ENCODE measurements at regions not wholly inside any gene's neighbourhood (a gene's known extent, or its start where the extent isn't known, plus 50 kb on each side); places are given as distances from the start of the nearest gene placed in this dataset.

DNA sequence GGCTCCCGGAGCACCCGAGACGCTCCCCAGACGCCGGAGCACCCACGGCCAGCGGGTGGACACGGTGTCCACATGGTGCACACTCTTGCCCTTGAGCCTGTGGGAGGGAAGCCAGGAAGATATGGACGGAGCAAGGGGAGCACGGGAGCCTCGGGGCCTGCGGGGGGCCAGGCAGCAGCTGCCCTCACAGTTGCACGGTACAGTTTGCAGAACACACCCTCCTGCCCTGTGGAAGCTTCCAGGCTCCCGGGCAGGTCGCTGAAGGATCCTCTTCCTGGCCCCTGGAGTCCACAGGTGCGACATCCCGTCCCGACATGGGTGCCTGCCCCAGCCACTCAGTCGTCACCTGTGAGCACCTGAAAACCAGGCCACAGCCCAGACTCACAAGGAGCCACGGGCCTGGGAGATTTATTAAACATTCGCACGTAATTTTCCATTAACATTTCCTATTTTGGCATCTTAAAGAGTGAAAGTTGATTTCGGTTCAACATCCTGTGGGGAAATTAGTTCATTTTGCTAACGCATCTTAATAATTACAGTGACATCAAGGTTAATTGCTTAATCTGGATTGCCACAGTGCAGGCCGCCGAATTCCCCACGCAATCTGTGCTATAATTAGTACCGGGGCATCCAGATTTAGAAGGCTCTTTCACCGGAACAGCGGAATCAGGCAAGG is 253.3 kb downstream of the BRD1 start:
- H3K4me2 ChIP-seq (ENCODE audit: insufficient read depth, low read length, poor library complexity, severe bottlenecking), result no peak overlapping the region

DNA sequence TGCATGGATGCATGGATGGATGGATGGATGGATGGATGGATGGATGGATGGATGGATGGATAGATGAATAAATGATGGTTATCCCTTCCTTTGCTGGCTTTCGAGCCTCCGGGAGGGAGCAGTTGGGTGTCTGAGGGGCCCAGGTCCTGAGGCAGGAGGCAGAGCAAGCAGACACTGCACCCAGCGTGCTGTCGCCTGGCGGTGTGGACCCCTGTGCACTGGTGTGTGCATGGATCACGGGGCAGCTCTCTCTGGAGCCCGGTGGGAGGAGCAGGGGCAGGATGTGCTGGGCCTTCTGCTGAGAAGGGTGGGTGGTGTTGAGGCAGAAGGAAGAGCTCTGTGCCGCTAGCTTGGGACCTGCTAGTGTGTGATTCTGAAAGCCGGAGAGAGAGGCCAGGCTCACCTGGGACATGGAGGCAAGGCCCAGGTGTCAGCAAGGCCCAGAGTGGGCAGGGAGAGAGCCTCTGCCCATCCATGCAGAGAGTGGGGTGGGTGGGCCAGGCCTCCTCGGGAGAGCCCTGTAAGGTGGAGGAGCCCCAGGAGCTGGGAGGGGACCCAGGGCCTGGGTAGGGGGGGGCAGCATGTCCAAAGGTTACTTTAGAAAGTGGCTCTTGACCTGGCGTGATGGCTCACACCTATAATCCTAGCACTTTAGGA is 254.4 kb downstream of the BRD1 start:
- no peak overlapping the region for H3K4me2 ChIP-seq (ENCODE audit: insufficient read depth, low read length, poor library complexity, severe bottlenecking)
- no peaks in the 10 kb centered on the region for H3K9me3 ChIP-seq (replicated peaks in 1 of 2; ENCODE audit: control insufficient read depth in 2 of 2, insufficient read depth in 1 of 2, low read depth in 1 of 2, low read length in 2 of 2)
- H2AK5ac ChIP-seq (ENCODE audit: low read depth, low read length), result no peak overlapping the region
- no peak overlapping the region for H3K9ac ChIP-seq (ENCODE audit: low read depth, low read length, poor library complexity)
- H2BK12ac ChIP-seq (ENCODE audit: low read length), result no peak overlapping the region
- peak overlapping the region in 1 of 2 donors; percentile 22 for H3K4me3 ChIP-seq (ENCODE audit: low read length in 2 of 2)
- H4K91ac ChIP-seq (ENCODE audit: low read depth, low read length, poor library complexity), result no peak overlapping the region
- H2AFZ ChIP-seq (ENCODE audit: low read length), result no peak overlapping the region
- H3K4me1 ChIP-seq (ENCODE audit: control insufficient read depth in 2 of 2, insufficient read depth in 1 of 2, low read depth in 1 of 2, low read length in 2 of 2), result no peaks in the 10 kb centered on the region
- no peak overlapping the region for H4K8ac ChIP-seq (ENCODE audit: low read depth, low read length)
- no peak overlapping the region for H3K4ac ChIP-seq (ENCODE audit: low read length)
- DNase-seq (ENCODE audit: low spot score), result no peak
- no peaks in the 10 kb centered on the region for H3K79me1 ChIP-seq (ENCODE audit: low read depth, low read length)
- H3K36me3 ChIP-seq (replicated peaks in 1 of 2; ENCODE audit: control insufficient read depth in 2 of 2, insufficient read depth in 2 of 2, low read length in 2 of 2), result no peaks in the 10 kb centered on the region
- H2BK5ac ChIP-seq (ENCODE audit: low read length), result no peak overlapping the region
- H3K23ac ChIP-seq (ENCODE audit: low read depth, low read length, poor library complexity), result no peak overlapping the region
- WGBS, 2 donors (ENCODE audit: extremely low coverage in 2 of 2, insufficient read length in 2 of 2, insufficient replicate concordance in 1 of 2), result no CpG with 5 or more reads among the region's 11 CpGs
- peak overlapping the region; percentile 79 for H3K14ac ChIP-seq (ENCODE audit: low read length)
- H3K27me3 ChIP-seq (ENCODE audit: control insufficient read depth in 3 of 3, insufficient read depth in 3 of 3, low read depth in 1 of 3, low read length in 3 of 3), result peaks cover 0 to 2% (median 0%) of the 10 kb centered on the region in 3 experiments
- H3K27ac ChIP-seq (replicated peaks; ENCODE audit: low read length), result no peak overlapping the region
- no peak overlapping the region for H2BK15ac ChIP-seq (ENCODE audit: low read length)
- H2BK120ac ChIP-seq (ENCODE audit: low read depth, low read length), result no peak overlapping the region
- H3K18ac ChIP-seq (ENCODE audit: low read length), result no peak overlapping the region

More for the DNA sequence above, 253.3 kb downstream of the BRD1 start:
- Histone ChIP-seq H2BK5ac (ENCODE audit: low read length) (no peak overlapping the region), H3K9me3 (replicated peaks in 1 of 2; ENCODE audit: control insufficient read depth in 2 of 2, insufficient read depth in 1 of 2, low read depth in 1 of 2, low read length in 2 of 2) (no peaks in the 10 kb centered on the region), H3K4me3 (ENCODE audit: low read length in 2 of 2) (no peak overlapping the region), H3K4me1 (ENCODE audit: control insufficient read depth in 2 of 2, insufficient read depth in 1 of 2, low read depth in 1 of 2, low read length in 2 of 2) (no peaks in the 10 kb centered on the region), H3K36me3 (replicated peaks in 1 of 2; ENCODE audit: control insufficient read depth in 2 of 2, insufficient read depth in 2 of 2, low read length in 2 of 2) (no peaks in the 10 kb centered on the region), H3K79me1 (ENCODE audit: low read depth, low read length) (no peaks in the 10 kb centered on the region), H2AK5ac (ENCODE audit: low read depth, low read length) (no peak overlapping the region), H4K8ac (ENCODE audit: low read depth, low read length) (no peak overlapping the region), H2BK15ac (ENCODE audit: low read length) (no peak overlapping the region), H3K23ac (ENCODE audit: low read depth, low read length, poor library complexity) (no peak overlapping the region), H3K9ac (ENCODE audit: low read depth, low read length, poor library complexity) (peak overlapping the region; percentile 39), H3K4ac (ENCODE audit: low read length) (no peak overlapping the region), H3K27me3 (ENCODE audit: control insufficient read depth in 3 of 3, insufficient read depth in 3 of 3, low read depth in 1 of 3, low read length in 3 of 3) (no peaks in the 10 kb centered on the region), H2BK120ac (ENCODE audit: low read depth, low read length) (no peak overlapping the region), H3K14ac (ENCODE audit: low read length) (no peak overlapping the region), H4K91ac (ENCODE audit: low read depth, low read length, poor library complexity) (no peak overlapping the region), H2BK12ac (ENCODE audit: low read length) (no peak overlapping the region), H2AFZ (ENCODE audit: low read length) (no peak overlapping the region), H3K18ac (ENCODE audit: low read length) (no peak overlapping the region), H3K27ac (replicated peaks; ENCODE audit: low read length) (no peak overlapping the region)
- DNase-seq (ENCODE audit: low spot score), result no peak
- no CpG with 5 or more reads among the region's 30 CpGs for WGBS, 2 donors (ENCODE audit: extremely low coverage in 2 of 2, insufficient read length in 2 of 2, insufficient replicate concordance in 1 of 2)

- Histone ChIP-seq H2AK5ac (ENCODE audit: low read depth, low read length) (no peak overlapping the region), H2BK120ac (ENCODE audit: low read depth, low read length) (no peak overlapping the region), H3K36me3 (replicated peaks in 1 of 2; ENCODE audit: control insufficient read depth in 2 of 2, insufficient read depth in 2 of 2, low read length in 2 of 2) (no peaks in the 10 kb centered on the region), H3K23ac (ENCODE audit: low read depth, low read length, poor library complexity) (no peak overlapping the region), H3K4me2 (ENCODE audit: insufficient read depth, low read length, poor library complexity, severe bottlenecking) (no peak overlapping the region), H2BK12ac (ENCODE audit: low read length) (no peak overlapping the region), H3K18ac (ENCODE audit: low read length) (no peak overlapping the region), H2AFZ (ENCODE audit: low read length) (no peak overlapping the region), H2BK15ac (ENCODE audit: low read length) (no peak overlapping the region), H3K27ac (replicated peaks; ENCODE audit: low read length) (no peak overlapping the region), H3K4me3 (ENCODE audit: low read length in 2 of 2) (no peak overlapping the region), H4K8ac (ENCODE audit: low read depth, low read length) (no peak overlapping the region), H3K9ac (ENCODE audit: low read depth, low read length, poor library complexity) (no peak overlapping the region), H3K4ac (ENCODE audit: low read length) (no peak overlapping the region), H4K91ac (ENCODE audit: low read depth, low read length, poor library complexity) (no peak overlapping the region), H3K4me1 (ENCODE audit: control insufficient read depth in 2 of 2, insufficient read depth in 1 of 2, low read depth in 1 of 2, low read length in 2 of 2) (peaks cover 0 to 3% of the 10 kb centered on the region in 2 donors), H3K27me3 (ENCODE audit: control insufficient read depth in 3 of 3, insufficient read depth in 3 of 3, low read depth in 1 of 3, low read length in 3 of 3) (peaks cover 0 to 2% (median 0%) of the 10 kb centered on the region in 3 experiments), H3K14ac (ENCODE audit: low read length) (no peak overlapping the region), H3K79me1 (ENCODE audit: low read depth, low read length) (peaks cover 2% of the 10 kb centered on the region), H3K9me3 (replicated peaks in 1 of 2; ENCODE audit: control insufficient read depth in 2 of 2, insufficient read depth in 1 of 2, low read depth in 1 of 2, low read length in 2 of 2) (no peaks in the 10 kb centered on the region), H2BK5ac (ENCODE audit: low read length) (no peak overlapping the region)
- WGBS, 2 donors (ENCODE audit: extremely low coverage in 2 of 2, insufficient read length in 2 of 2, insufficient replicate concordance in 1 of 2), result no CpG with 5 or more reads among the region's 14 CpGs
- no peak for DNase-seq (ENCODE audit: low spot score)
These were observed 256.3 kb downstream of the BRD1 start for GRCh38 chr22:49571326-49571725.

DNA sequence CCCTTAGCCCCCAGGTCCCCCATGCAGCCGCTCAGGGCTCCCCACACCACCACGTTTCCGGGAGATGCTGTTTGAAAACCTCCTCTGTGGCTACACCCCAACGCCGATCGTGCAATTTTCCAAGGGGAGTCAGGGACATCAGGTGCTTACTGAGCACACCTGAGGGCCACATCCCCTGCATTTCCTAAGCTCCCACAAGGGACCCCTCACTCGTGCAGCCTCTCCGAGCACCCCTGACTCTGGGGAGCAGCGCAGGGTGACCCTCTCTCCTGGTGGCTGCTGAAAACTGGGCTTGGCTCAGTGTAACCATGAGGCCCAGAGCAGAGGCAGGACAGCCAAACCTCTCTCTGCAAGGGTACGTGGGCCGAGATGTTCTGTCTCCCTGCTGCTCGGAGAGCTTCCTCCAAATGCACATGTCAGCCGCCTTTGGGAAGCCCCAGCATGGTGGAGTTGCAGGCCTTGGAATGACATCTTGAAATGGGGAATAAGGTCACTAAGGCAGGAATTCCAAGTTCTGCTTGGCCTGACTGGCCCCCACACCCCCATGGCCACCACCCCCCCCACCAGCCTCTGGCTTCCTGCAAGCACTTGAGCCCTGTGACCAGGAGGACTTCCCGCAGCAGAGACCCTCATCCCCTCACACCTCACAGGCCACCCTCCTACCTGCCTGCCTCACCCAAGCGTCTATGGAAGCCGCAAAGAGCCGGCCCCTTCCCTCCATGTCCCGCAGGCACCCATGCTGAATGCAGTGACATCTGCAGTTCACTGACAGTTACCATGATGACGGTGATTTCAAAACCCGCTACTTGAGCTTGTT is 257.4 kb downstream of the BRD1 start:
- Histone ChIP-seq H3K18ac (ENCODE audit: low read length) (peak overlapping the region; percentile 70), H3K4me3 (ENCODE audit: low read length in 2 of 2) (no peak overlapping the region), H2BK5ac (ENCODE audit: low read length) (peak overlapping the region; percentile 39), H3K14ac (ENCODE audit: low read length) (no peak overlapping the region), H3K4ac (ENCODE audit: low read length) (no peak overlapping the region), H3K4me2 (ENCODE audit: insufficient read depth, low read length, poor library complexity, severe bottlenecking) (no peak overlapping the region), H2AK5ac (ENCODE audit: low read depth, low read length) (peak overlapping the region; percentile 41), H3K9me3 (replicated peaks in 1 of 2; ENCODE audit: control insufficient read depth in 2 of 2, insufficient read depth in 1 of 2, low read depth in 1 of 2, low read length in 2 of 2) (no peaks in the 10 kb centered on the region), H2AFZ (ENCODE audit: low read length) (no peak overlapping the region), H4K91ac (ENCODE audit: low read depth, low read length, poor library complexity) (no peak overlapping the region), H2BK120ac (ENCODE audit: low read depth, low read length) (no peak overlapping the region), H3K4me1 (ENCODE audit: control insufficient read depth in 2 of 2, insufficient read depth in 1 of 2, low read depth in 1 of 2, low read length in 2 of 2) (peaks cover 0 to 3% of the 10 kb centered on the region in 2 donors), H3K79me1 (ENCODE audit: low read depth, low read length) (peaks cover 2% of the 10 kb centered on the region), H3K9ac (ENCODE audit: low read depth, low read length, poor library complexity) (no peak overlapping the region), H3K23ac (ENCODE audit: low read depth, low read length, poor library complexity) (no peak overlapping the region), H3K27me3 (ENCODE audit: control insufficient read depth in 3 of 3, insufficient read depth in 3 of 3, low read depth in 1 of 3, low read length in 3 of 3) (peaks cover 0 to 2% (median 0%) of the 10 kb centered on the region in 3 experiments), H4K8ac (ENCODE audit: low read depth, low read length) (peak overlapping the region; percentile 92), H2BK15ac (ENCODE audit: low read length) (peak overlapping the region; percentile 49), H2BK12ac (ENCODE audit: low read length) (no peak overlapping the region), H3K36me3 (replicated peaks in 1 of 2; ENCODE audit: control insufficient read depth in 2 of 2, insufficient read depth in 2 of 2, low read length in 2 of 2) (no peaks in the 10 kb centered on the region), H3K27ac (replicated peaks; ENCODE audit: low read length) (no peak overlapping the region)
- no CpG with 5 or more reads among the region's 20 CpGs for WGBS, 2 donors (ENCODE audit: extremely low coverage in 2 of 2, insufficient read length in 2 of 2, insufficient replicate concordance in 1 of 2)
- DNase-seq (ENCODE audit: low spot score), result no peak
